NB4 (cell line): ENCODE measurements at regions not wholly inside any gene's neighbourhood (a gene's known extent, or its start where the extent isn't known, plus 50 kb on each side); places are given as distances from the start of the nearest gene placed in this dataset.

Source experiments
- MYC ChIP-seq: IDR thresholded peaks from 2 replicates; pipeline ENCODE4 v1.6.1; 2011; ENCODE audit warnings: low read depth, low read length
- POLR2A ChIP-seq: IDR thresholded peaks from 2 replicates; pipeline ENCODE4 v1.6.1; 2011; ENCODE audit warnings: mild to moderate bottlenecking; ENCODE audit not compliant: insufficient read length; ENCODE audit errors: extremely low read depth
- TF ChIP-seq, protein P1 (sequence below): IDR thresholded peaks from one replicate; pipeline ENCODE4 v1.5.1; 2012; ENCODE audit warnings: low read depth, low read length
- TF ChIP-seq, protein P2 (sequence below): IDR thresholded peaks from 2 replicates; pipeline ENCODE4 v1.6.1; 2011; ENCODE audit warnings: low read depth, low read length

DNA sequence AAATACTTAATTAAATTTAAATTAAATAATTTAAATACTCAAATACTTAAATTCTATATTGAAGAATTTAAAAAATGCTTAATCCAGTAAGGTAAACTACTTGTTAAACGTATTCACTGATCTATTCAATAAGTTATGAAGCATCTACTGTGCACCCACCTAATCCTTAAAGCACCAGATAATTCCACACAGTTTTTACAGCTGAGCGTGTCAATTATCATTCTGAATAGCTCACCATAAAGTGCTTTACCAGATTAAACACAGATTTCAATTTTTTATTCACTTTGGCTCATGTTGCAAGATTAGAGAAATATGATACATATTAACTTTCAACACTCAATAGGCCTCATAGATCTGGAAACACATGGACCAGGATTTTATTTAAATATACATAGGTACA lies 79.2 kb upstream of the DDIT4L start:
- TF ChIP-seq, protein P1, sequence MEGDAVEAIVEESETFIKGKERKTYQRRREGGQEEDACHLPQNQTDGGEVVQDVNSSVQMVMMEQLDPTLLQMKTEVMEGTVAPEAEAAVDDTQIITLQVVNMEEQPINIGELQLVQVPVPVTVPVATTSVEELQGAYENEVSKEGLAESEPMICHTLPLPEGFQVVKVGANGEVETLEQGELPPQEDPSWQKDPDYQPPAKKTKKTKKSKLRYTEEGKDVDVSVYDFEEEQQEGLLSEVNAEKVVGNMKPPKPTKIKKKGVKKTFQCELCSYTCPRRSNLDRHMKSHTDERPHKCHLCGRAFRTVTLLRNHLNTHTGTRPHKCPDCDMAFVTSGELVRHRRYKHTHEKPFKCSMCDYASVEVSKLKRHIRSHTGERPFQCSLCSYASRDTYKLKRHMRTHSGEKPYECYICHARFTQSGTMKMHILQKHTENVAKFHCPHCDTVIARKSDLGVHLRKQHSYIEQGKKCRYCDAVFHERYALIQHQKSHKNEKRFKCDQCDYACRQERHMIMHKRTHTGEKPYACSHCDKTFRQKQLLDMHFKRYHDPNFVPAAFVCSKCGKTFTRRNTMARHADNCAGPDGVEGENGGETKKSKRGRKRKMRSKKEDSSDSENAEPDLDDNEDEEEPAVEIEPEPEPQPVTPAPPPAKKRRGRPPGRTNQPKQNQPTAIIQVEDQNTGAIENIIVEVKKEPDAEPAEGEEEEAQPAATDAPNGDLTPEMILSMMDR, result no peak
- TF ChIP-seq, protein P2, sequence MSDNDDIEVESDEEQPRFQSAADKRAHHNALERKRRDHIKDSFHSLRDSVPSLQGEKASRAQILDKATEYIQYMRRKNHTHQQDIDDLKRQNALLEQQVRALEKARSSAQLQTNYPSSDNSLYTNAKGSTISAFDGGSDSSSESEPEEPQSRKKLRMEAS, result no peak
- TF ChIP-seq MYC, result no peak
- no peak for TF ChIP-seq POLR2A
